ENCODE measurements at regions not wholly inside any gene's neighbourhood (a gene's known extent, or its start where the extent isn't known, plus 50 kb on each side); places are given as distances from the start of the nearest gene placed in this dataset.

DNA sequence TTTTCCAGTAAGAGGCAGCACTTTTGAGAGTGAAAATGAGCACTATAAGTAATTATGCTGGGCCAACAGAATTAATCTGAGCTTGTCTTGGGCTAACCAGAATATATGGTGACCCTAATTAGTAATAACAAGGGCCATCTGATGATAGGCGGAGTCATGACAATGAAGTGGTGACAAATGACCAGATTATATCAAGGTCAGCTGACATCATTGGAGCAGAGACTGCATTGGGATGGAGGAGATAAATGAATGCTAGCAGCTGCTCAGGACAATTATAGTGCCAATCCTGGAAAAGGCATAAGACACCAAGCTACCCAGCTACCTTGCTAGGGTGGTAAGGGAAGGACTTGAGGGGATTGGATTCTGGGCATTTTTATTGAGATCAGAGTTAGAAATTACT, 1548.7 kb downstream of the RPA4 start:
- no peak for DNase-seq
- intact Hi-C loops (cut with DNase I): no loop called here

DNA sequence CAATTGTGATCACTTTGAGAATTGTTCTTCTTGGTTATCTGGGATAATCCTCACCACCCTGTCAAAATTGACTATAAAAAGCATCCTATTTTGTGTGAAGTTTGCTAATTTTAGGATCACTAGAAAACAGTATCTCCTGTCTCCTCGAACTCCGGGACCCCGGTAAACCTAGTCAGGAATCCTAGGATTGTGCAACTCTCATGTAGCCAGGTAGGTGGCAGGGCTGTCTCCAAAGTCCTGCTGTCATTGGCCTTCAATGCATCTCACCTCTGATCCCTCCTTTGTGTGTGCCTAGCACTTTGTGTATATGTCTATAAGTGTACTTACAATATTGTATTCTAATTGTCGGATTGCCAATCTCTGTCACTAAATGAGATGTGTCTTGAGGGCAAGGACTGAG, 1564.8 kb downstream of the RPA4 start:
- intact Hi-C loops (cut with DNase I): no loop called here

DNA sequence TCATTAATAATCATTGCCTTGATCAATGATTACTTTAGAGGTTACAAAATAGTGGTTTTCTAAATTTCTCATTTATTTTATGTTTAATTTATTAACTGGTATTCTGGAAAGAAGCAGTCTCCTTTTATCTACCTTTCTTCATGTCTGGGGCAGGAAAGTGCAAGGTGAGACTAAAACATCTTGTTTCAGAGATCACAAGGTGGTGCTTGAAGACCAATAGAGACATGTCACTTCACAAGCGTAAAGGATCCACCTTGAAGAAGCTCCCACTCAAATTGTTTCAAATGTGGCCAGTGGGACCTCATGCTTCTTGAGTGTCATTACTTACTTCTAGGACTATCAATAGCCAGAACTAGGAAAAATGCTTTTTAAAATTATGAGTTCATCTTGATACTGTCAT, 1568.7 kb downstream of the RPA4 start:
- intact Hi-C loops (cut with DNase I): no loop called here
- no peak for DNase-seq

More for the DNA sequence above, 1564.8 kb downstream of the RPA4 start:
- DNase-seq: no peak

DNA sequence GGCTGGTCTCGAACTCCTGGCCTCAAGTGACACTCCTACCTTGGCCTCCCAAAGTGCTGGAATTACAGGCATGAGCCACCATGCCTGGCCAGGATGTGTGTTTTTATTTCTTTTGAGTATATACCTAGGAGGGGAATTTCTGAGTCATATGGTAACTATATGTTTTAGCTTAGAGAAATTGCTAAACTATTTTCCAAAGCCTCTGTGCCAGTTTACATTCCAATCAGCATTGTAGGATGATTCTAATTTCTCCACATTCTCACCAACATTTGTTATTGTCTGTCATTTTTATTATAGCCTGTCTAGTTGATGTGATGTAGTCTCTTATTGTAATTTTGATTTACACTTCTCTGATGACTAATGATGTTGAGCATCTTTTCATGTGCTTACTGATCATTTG, 1576.0 kb downstream of the RPA4 start:
- DNase-seq: no peak
- intact Hi-C loops (cut with DNase I): no loop called here

DNA sequence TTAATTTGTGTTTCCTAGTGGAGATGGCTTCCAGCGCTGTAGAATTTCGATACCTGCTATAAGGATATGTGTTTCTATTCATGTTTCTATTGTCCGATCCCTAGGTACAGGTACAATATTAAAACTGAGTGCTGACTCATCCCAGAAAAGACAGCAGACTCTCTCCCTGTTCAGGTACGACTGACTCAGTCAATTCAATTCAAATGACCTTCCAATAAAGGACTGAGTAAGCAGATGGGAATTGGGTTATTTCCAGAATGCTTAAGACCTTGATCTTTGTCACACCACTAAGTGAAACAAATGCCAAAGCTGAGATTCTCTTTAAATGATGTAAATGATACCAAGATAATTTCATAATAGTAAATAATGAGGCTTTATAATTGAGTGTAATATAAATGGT, 1596.9 kb downstream of the RPA4 start:
- intact Hi-C loops (cut with DNase I): no loop called here
- no peak for DNase-seq

DNA sequence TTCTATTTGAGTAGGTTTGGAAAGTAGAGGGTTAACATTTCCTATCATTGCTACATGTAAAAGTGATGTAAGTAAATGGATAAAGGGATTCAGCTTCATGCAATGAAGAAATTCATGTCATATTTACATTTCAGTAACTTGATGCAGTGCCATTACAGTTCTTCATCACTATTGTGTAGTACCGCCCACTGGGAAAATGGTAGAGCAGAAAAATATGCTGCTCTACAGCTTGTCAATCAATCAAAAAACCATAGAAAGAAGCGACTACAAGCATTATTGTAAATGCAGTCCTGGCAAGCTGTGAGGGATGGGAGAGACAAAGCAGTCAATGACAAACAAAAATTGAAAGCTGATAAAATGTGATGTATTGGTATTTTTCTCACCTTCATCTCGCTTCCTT, 1597.9 kb downstream of the RPA4 start:
- DNase-seq: no peak

DNA sequence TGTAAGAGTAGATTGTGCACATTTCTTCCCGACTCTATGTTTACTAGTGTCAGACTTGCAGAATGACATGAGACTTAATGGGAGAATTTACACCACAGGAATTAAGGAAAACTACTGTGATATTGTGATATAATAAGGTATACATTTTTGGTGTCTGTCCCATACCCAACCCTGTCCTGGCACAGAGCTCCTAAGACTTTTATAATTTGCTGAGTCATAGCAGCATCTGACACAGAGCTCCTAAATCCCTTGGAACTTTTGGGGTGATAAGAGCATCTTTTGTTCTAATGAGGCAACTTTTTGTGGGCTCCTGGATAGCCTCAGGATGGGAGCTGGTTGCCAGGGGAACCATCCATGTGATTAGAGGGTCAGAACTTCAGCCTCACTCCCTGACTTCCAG, 1607.0 kb downstream of the RPA4 start:
- intact Hi-C loops (cut with DNase I): no loop called here

More for the DNA sequence above, 1597.9 kb downstream of the RPA4 start:
- intact Hi-C loops (cut with DNase I): no loop called here

DNA sequence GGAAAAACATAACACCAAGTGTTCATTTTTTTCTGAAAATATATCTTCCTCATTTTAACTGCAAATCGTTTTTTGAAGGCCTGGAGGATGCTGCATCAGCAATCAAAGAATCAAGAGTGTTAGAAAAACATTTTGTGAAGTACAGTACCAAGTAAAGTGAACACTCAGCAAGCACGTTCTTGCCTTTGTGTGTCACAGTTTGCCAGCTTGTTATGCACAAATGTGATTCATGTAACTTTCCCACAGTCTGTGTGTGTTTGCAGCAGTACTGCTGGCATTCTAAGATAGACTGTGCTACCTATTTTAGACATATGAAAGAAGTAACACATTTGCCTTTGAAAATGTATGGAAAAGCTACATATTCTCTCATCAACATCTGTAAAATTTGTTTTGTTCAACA, 1617.7 kb downstream of the RPA4 start:
- no peak for DNase-seq
- intact Hi-C loops (cut with DNase I): no loop called here

More for the DNA sequence above, 1607.0 kb downstream of the RPA4 start:
- no peak for DNase-seq

DNA sequence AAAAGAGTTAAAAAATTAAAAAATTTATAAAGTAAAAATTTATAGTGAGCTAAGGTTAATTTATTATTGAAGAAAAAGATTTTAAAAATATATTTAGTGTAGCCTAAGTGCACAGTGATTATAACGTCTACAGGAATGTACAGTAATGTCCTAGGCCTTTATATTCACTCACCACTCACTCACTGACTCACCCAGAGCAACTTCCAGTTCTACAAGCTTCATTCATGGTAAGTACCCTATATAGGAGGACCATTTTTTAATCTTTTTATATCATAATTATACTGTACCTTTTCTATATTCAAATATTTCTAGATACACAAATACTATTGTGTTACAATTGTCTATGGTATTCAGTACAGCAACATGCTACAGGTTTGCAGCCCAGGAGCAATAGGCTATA, 1623.2 kb downstream of the RPA4 start:
- intact Hi-C loops (cut with DNase I): no loop called here
- DNase-seq: no peak

DNA sequence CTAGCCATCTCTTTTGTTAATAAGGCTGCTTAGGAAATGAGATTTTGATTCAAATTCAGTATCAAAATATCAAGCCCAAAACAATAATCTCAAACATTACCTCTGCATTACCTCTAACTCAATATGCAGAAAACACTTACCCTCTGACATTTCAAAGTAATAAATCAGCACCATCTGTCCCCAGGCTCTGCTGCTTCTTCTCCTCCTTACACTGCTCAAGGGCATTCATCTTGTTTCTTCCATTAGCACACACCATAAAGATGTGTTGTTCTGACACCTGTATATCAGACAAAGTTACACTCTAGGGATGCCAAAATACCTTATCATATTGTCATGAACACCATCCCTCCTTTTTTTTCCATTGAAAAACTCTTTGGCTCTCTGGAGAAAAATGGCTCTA, 1630.3 kb downstream of the RPA4 start:
- DNase-seq: no peak
- intact Hi-C loops (cut with DNase I): no loop called here

DNA sequence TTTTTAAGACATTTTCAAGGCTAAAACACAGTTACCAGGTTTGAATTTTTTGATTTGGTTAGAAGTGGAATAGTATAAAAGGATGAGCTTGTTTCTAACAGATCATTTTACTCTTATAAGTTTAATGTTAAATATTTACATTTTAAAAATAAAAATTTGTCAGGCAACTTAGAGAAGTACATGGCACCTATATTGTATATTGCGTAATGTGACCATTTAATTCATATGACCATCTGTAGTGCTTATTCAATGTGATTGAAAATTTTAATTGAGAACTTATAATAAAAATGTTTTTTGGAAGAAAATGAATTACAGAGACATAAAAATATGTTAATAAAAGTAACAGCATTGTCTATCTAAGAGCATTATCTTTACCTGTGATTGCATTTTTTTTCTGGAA, 1632.4 kb downstream of the RPA4 start:
- intact Hi-C loops (cut with DNase I): no loop called here
- DNase-seq: no peak

DNA sequence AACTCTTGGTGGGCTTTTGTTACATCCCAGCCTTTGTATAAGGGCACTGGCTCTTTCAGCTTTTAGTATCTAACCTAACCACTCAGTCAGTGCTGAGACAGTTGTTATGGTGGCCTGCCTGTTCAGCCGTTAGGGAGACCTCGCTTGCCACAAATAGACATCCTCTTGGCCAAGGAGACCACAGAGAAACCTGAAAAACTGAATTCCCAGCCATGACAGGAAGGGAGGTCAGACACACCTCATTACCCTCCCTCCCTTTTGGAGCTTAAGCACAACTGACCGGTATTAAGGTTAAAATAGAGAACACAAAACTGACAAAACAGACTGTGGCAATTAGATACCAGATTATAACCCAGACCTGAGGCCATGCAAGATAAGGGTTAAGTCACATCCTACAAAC, 1639.3 kb downstream of the RPA4 start:
- intact Hi-C loops (cut with DNase I): no loop called here
- no peak for DNase-seq

DNA sequence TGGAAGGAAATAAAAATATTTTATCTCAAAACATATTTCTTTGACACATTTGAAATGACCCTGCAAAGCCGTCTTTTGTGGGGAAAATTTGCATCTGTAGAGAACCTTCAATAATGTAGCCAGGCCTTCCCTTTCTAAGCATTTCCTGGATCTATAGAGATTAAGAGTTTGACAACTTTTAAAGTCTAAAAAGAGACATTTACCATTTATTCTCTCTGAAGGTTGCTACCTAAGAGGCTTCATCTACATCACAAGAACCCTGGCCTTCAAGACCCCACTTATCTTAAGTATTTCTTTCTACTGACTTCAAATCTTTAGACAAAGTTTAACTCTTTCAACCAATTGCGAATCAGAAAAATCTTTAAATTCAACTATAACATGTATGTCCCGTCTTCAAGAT, 1639.8 kb downstream of the RPA4 start:
- intact Hi-C loops (cut with DNase I): no loop called here

DNA sequence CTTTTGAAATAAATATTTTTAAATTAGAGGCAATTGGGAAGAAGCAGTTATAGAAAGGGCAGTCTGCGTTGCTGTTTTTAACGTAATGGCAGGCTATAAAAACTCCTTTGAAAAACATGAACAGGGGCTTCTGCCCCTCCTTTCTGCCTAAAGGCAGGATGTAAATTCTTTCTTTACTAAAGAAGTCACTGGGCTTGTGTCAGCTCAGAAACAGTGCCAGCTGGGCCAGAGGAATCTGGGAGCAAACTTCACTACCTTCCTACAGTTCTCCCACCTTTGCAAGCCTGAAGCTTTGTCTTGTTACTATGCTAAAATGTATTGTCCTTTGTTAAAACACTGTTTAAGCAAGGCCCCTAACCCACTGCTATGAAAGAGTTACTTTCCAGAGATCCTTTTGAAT, 1664.8 kb downstream of the RPA4 start:
- DNase-seq: no peak
- intact Hi-C loops (cut with DNase I): no loop called here

More for the DNA sequence above, 1639.8 kb downstream of the RPA4 start:
- DNase-seq: no peak

DNA sequence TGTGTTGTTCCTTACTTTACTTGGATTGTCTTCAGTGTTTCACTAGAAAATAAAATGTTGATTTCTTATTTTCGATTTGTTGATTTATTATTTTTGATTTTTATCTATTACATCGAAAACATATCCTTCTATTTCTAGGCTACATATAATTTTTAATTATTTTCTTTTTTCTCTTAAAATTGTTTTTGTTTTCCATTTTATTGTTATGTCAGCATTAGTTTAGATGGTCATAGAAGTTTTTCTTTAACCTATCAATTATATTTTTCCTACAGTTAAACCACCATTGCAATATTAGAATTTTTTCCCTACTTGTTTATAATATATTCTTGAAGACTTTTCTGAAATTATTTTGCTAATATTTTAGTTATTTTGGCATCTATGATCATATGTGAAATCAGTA, 1685.1 kb downstream of the RPA4 start:
- intact Hi-C loops (cut with DNase I): no loop called here
- DNase-seq: no peak

DNA sequence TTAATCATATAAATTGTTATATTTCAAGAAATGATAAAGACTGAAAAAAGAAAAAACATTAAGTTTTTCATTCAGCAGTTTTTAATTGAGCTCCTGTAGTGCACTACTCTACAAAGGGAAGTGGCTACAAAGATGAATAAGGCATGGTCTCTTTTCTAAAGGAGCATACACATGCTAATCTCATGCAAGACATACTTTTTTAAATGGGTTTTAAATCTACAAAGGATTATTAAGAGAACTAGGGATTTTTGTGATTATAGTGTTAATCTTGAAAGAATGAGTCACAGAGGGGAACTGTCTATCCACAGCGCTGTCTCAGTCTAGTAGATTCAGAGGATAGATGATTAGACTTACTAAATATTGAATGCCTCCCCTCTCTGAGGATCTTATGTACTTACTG, 1722.2 kb downstream of the RPA4 start:
- DNase-seq: no peak
- intact Hi-C loops (cut with DNase I): no loop called here

DNA sequence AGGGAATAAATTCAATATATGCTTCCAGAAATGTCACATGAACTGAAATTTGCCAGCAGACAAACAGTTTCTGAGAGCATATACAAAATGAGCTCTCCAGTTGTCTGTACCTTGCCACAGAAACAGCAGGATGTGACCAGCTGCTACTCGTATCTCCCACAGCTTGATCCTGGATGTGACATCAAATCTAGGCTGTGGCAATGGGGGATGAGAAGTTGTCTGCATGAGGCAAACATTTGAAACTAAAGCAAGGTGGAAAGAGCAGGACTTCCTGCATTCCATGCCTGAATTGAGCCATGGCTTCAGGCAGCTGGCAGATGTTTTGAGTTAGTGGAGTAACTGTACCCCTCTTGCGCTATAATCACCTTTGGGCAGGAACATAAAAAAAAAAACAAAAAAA, 1724.0 kb downstream of the RPA4 start:
- intact Hi-C loops (cut with DNase I): no loop called here
- no peak for DNase-seq

DNA sequence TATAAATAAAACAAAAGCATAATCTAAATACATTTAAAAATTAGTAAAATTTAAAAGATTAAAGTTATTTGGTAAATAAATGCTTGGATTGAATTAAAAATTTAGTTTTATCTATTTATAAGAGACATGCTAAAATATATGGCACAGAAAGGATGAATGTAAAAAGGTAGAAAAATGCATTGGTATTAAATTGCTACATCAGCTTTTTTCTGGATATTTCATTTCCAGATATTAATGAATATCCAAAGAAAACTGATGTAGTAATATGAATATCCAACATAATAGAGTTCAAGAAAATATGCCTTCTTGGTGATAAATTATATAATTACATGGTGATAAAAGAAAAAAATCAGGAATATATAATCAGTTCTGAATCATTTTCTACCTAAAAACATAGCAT, 1743.9 kb downstream of the RPA4 start:
- intact Hi-C loops (cut with DNase I): no loop called here
- no peak for DNase-seq

DNA sequence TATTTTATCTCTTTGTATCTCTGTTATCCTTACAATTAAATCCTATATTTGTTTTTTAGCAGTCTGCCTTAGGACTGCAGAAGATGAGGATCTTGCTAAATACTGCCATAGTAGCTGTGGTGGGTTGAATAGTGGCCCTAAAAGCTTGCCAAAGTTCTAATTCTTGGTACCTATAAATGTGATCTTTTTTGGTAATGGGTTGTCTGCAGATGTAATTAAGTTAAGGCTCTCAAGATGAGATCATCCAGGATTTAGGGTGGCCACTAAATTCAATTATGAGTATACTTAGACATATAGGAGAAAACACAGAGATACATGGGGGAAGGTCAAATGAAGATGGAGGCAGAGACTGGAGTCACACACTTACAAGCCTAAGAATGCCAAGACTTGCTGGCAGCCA, 1753.7 kb downstream of the RPA4 start:
- intact Hi-C loops (cut with DNase I): no loop called here

DNA sequence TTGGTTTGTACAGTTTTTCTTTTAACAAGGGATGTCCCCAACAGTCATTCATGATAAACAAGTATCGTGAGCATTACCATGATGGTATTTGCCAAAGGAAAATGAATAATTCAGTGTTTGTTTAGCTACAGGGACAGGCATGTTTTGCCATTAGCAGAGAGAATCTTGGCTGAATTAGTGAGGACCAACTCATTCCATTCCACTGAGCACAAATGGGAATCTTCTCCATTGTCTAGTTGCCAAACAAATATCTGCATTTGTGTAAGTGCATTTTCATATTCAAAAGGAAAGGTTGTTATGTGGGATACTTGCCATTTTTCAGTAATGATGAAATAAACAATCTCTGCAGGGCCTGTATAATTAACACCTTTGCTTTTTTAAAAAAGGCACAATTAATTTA, 1762.6 kb downstream of the RPA4 start:
- no peak for DNase-seq
- intact Hi-C loops (cut with DNase I): no loop called here

More for the DNA sequence above, 1753.7 kb downstream of the RPA4 start:
- DNase-seq: no peak

DNA sequence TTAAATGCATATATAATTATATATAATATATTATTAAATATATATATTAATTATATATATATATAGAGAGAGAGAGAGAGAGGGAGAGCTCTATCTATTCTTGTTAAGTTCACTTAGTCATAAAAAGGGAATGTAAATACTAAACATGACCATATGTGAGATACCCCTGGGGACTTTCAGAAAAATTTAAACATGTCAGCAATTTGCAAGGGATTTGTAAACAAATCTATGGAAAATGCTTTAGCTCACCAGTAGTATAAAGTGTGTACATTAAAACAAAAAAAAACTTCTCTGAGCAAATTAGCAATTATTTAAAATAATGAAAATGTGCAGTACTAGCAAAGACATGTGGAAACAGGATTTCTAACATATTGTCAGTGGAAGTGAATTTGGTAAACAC, 1755.5 kb downstream of the PCDH19 start:
- intact Hi-C loops (cut with DNase I): no loop called here
- DNase-seq: no peak
